Small intestine (tissue), 7 donors: ENCODE measurements at regions not wholly inside any gene's neighbourhood (a gene's known extent, or its start where the extent isn't known, plus 50 kb on each side); places are given as distances from the start of the nearest gene placed in this dataset.
"Not testable (repeated sequence)": the region's sequence is repeated elsewhere in the genome, so short reads cannot be mapped to it uniquely, and the experiment has no call there.

Experiments
- DNase-seq, 2 donors: peaks; one replicate each; pipeline versions ENCODE4 v3.0.0 to v3.0.0-alpha.2; 2013
- FAIRE-seq: peaks from 2 replicates; lab custom pipeline; 2012; peaks lifted over from hg19 to GRCh38; lab: Jason Lieb, UNC
- H3K27ac ChIP-seq, 3 donors: one replicate each; pipeline ENCODE4 v1.5.1; 2013; ENCODE audit warnings: low read length in 2 of 3, mild to moderate bottlenecking in 2 of 3, control low read depth in 1 of 3, inconsistent platforms in 1 of 3, low read depth in 1 of 3, moderate library complexity in 1 of 3
- H3K27me3 ChIP-seq, 3 donors: one replicate each; pipeline ENCODE4 v1.6.1; 2013; ENCODE audit warnings: low read length in 3 of 3, inconsistent platforms in 1 of 3; ENCODE audit not compliant: control insufficient read depth in 3 of 3, insufficient read depth in 3 of 3
- H3K36me3 ChIP-seq, 3 donors: one replicate each; pipeline ENCODE4 v1.6.1; 2013; ENCODE audit warnings: low read length in 3 of 3, inconsistent platforms in 1 of 3, low read depth in 1 of 3, mild to moderate bottlenecking in 1 of 3, moderate library complexity in 1 of 3; ENCODE audit not compliant: control insufficient read depth in 3 of 3, insufficient read depth in 2 of 3
- H3K4me1 ChIP-seq, 3 donors: one replicate each; pipeline ENCODE4 v1.6.1; 2013; ENCODE audit warnings: low read length in 2 of 3, inconsistent platforms in 1 of 3, low read depth in 1 of 3, mild to moderate bottlenecking in 1 of 3, moderate library complexity in 1 of 3; ENCODE audit not compliant: control insufficient read depth in 3 of 3, insufficient read depth in 2 of 3
- H3K4me3 ChIP-seq, 3 donors: one replicate each; pipeline ENCODE4 v1.5.1; 2013; ENCODE audit warnings: low read length in 3 of 3, control low read depth in 1 of 3, inconsistent platforms in 1 of 3, low read depth in 1 of 3, mild to moderate bottlenecking in 1 of 3, moderate library complexity in 1 of 3
- H3K9me3 ChIP-seq, 2 donors: one replicate each; pipeline ENCODE4 v1.6.1; 2013; ENCODE audit warnings: low read depth in 1 of 2, low read length in 1 of 2; ENCODE audit not compliant: control insufficient read depth in 2 of 2, insufficient read depth in 1 of 2
- WGBS, 3 donors: extraction: QIAGEN DNeasy Blood & Tissue Kit; methylation state at CpG; one replicate each; pipeline ENCODE4 v1.1.7; 2013; 5-methylcytosine and 5-hydroxymethylcytosine counted together
- donor health status: healthy with polysubstance abuse.
- donor health status: control.
- donor health status: control.
- donor health status: Bipolar disorder and iron deficiency.
- donor health status: healthy.

GRCh38 chr14:28952666-28953065, 186.1 kb downstream of the FOXG1 start:
- H3K9me3 ChIP-seq = peaks cover 0 to 3% of the 10 kb centered on the region in 2 donors
- no peak overlapping the region for H3K27ac ChIP-seq
- no peaks in the 10 kb centered on the region for H3K36me3 ChIP-seq
- no peak overlapping the region for H3K4me3 ChIP-seq
- no peaks in the 10 kb centered on the region for H3K27me3 ChIP-seq
- no peaks in the 10 kb centered on the region for H3K4me1 ChIP-seq
- FAIRE-seq (no peak), DNase-seq (no peak)

GRCh38 chr14:28953973-28954372, 187.4 kb downstream of the FOXG1 start:
- peaks cover 0 to 3% of the 10 kb centered on the region in 2 donors for H3K9me3 ChIP-seq
- FAIRE-seq = no peak
- H3K36me3 ChIP-seq = no peaks in the 10 kb centered on the region
- no peaks in the 10 kb centered on the region for H3K27me3 ChIP-seq
- no peak for DNase-seq
- H3K4me1 ChIP-seq = no peaks in the 10 kb centered on the region
- no peak overlapping the region for H3K27ac ChIP-seq
- 79 to 87% (median 83%) methylated on average over 2 of the region's 2 CpGs for WGBS, 3 donors
- H3K4me3 ChIP-seq = no peak overlapping the region

- DNase-seq (peak in 1 of 2 donors; percentile 1), FAIRE-seq (no peak)
- Histone ChIP-seq H3K4me3 (no peak overlapping the region), H3K27me3 (no peaks in the 10 kb centered on the region), H3K36me3 (no peaks in the 10 kb centered on the region), H3K4me1 (no peaks in the 10 kb centered on the region), H3K9me3 (no peaks in the 10 kb centered on the region), H3K27ac (no peak overlapping the region)
- WGBS, 3 donors = 26 to 64% (median 33%) methylated on average over 2 of the region's 2 CpGs
Measured at GRCh38 chr14:28966416-28967233, 200.0 kb downstream of the FOXG1 start.

- 0 to 13% (median 7%) methylated on average over 1 of the region's 1 CpG for WGBS, 3 donors
- Histone ChIP-seq H3K27me3 (no peaks in the 10 kb centered on the region), H3K4me3 (no peak overlapping the region), H3K36me3 (no peaks in the 10 kb centered on the region), H3K27ac (no peak overlapping the region), H3K4me1 (no peaks in the 10 kb centered on the region), H3K9me3 (no peaks in the 10 kb centered on the region)
- FAIRE-seq (no peak), DNase-seq (no peak)
Measured at GRCh38 chr14:28975084-28975483, 208.5 kb downstream of the FOXG1 start.

- Histone ChIP-seq H3K4me3 (no peak overlapping the region), H3K4me1 (no peaks in the 10 kb centered on the region), H3K27me3 (no peaks in the 10 kb centered on the region), H3K27ac (no peak overlapping the region), H3K9me3 (no peaks in the 10 kb centered on the region), H3K36me3 (no peaks in the 10 kb centered on the region)
- DNase-seq (no peak), FAIRE-seq (no peak)
- 73 to 87% (median 80%) methylated on average over 2 of the region's 2 CpGs for WGBS, 3 donors
Measured at GRCh38 chr14:28982228-28982627, 215.6 kb downstream of the FOXG1 start.

GRCh38 chr14:28983279-28983678, 216.7 kb downstream of the FOXG1 start:
- no peaks in the 10 kb centered on the region for H3K36me3 ChIP-seq
- FAIRE-seq = no peak

GRCh38 chr14:28987516-28987915, 220.9 kb downstream of the FOXG1 start:
- no peaks in the 10 kb centered on the region for H3K4me1 ChIP-seq
- no peaks in the 10 kb centered on the region for H3K27me3 ChIP-seq
- no peaks in the 10 kb centered on the region for H3K9me3 ChIP-seq
- no peak overlapping the region for H3K4me3 ChIP-seq
- H3K27ac ChIP-seq = no peak overlapping the region
- no peak for FAIRE-seq
- H3K36me3 ChIP-seq = no peaks in the 10 kb centered on the region
- DNase-seq = no peak

More at GRCh38 chr14:28983279-28983678, 216.7 kb downstream of the FOXG1 start:
- Histone ChIP-seq H3K4me3 (no peak overlapping the region), H3K4me1 (no peaks in the 10 kb centered on the region), H3K9me3 (no peaks in the 10 kb centered on the region), H3K27me3 (no peaks in the 10 kb centered on the region), H3K27ac (no peak overlapping the region)
- no peak for DNase-seq
- WGBS, 3 donors = 81 to 84% (median 83%) methylated on average over 4 of the region's 4 CpGs

- FAIRE-seq, H3K27ac ChIP-seq, H3K4me1 ChIP-seq, H3K9me3 ChIP-seq, H3K36me3 ChIP-seq, H3K4me3 ChIP-seq, DNase-seq, H3K27me3 ChIP-seq: not testable (repeated sequence)
- 69 to 80% (median 72%) methylated on average over 4 of the region's 4 CpGs for whole genome bisulfite sequencing, 3 donors
Measured at GRCh38 chr14:28997196-28997595, 230.6 kb downstream of the FOXG1 start.

- DNase-seq = no peak
- Histone ChIP-seq H3K36me3 (no peaks in the 10 kb centered on the region), H3K4me3 (no peak overlapping the region), H3K4me1 (no peaks in the 10 kb centered on the region), H3K9me3 (no peaks in the 10 kb centered on the region), H3K27me3 (no peaks in the 10 kb centered on the region), H3K27ac (no peak overlapping the region)
- 80 to 98% (median 80%) methylated on average over 1 of the region's 1 CpG for WGBS, 3 donors
- FAIRE-seq = no peak
Measured at GRCh38 chr14:28999656-29000055, 233.1 kb downstream of the FOXG1 start.
